22Rv1 (cell line): ENCODE measurements at regions not wholly inside any gene's neighbourhood (a gene's known extent, or its start where the extent isn't known, plus 50 kb on each side); places are given as distances from the start of the nearest gene placed in this dataset.

Experiments used
- CTCF ChIP-seq: fragments of 450-650 bp; IDR thresholded peaks from 2 replicates; pipeline ENCODE4 v1.5.1; 2017; ENCODE audit warnings: mild to moderate bottlenecking
- ZFX ChIP-seq: fragments of 450-650 bp; IDR thresholded peaks from 2 replicates; pipeline ENCODE4 v1.6.1; 2017; ENCODE audit warnings: antibody characterized with exemption, borderline replicate concordance

GRCh38 chr4:23577398-23577797 lies 312.4 kb downstream of the PPARGC1A start:
- TF ChIP-seq CTCF (no peak), ZFX (no peak)
